ENCODE measurements at regions not wholly inside any gene's neighbourhood (a gene's known extent, or its start where the extent isn't known, plus 50 kb on each side); places are given as distances from the start of the nearest gene placed in this dataset.

GRCh38 chr15:97600190-97600589 lies 360.3 kb upstream of the ARRDC4 start:
- TF ChIP-seq, protein P1, sequence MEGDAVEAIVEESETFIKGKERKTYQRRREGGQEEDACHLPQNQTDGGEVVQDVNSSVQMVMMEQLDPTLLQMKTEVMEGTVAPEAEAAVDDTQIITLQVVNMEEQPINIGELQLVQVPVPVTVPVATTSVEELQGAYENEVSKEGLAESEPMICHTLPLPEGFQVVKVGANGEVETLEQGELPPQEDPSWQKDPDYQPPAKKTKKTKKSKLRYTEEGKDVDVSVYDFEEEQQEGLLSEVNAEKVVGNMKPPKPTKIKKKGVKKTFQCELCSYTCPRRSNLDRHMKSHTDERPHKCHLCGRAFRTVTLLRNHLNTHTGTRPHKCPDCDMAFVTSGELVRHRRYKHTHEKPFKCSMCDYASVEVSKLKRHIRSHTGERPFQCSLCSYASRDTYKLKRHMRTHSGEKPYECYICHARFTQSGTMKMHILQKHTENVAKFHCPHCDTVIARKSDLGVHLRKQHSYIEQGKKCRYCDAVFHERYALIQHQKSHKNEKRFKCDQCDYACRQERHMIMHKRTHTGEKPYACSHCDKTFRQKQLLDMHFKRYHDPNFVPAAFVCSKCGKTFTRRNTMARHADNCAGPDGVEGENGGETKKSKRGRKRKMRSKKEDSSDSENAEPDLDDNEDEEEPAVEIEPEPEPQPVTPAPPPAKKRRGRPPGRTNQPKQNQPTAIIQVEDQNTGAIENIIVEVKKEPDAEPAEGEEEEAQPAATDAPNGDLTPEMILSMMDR (IDR thresholded peaks at IDR 0.05) = no peak
- no peak for TF ChIP-seq POLR2A (IDR thresholded peaks at IDR 0.05)

All from heart left ventricle (tissue), 13 donors.